ENCODE measurements at regions not wholly inside any gene's neighbourhood (a gene's known extent, or its start where the extent isn't known, plus 50 kb on each side); places are given as distances from the start of the nearest gene placed in this dataset.

DNA sequence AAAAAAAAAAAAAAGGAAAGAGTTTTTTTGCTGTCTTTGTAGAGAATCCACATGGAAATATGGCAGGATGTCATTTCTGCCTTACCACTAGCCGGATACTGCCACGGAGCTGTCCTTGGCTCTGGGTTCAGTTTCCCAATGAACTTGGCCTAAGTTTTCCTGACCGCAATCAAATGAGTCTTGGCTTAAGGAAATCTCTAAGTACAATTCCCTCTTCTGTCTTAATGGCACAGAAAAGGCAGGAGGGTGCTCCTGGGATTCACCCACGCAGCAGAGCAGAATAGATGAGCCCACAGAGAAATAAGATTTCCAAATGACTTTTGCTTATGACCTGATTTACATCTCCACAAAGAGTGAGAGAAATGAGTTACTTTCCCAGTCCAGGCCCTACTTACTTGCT is 284.0 kb upstream of the VLDLR start:
- no peaks in the 10 kb centered on the region for H3K4me1 ChIP-seq (ENCODE audit: control insufficient read depth, insufficient read depth, low read length, unreplicated experiment)
- H3K79me2 ChIP-seq (ENCODE audit: control insufficient read depth, insufficient read depth, low read length, unreplicated experiment), result no peaks in the 10 kb centered on the region
- no peak overlapping the region for H3K27ac ChIP-seq (ENCODE audit: low read depth, low read length)
- no peak overlapping the region for H3K4me3 ChIP-seq (ENCODE audit: low read depth, low read length)
- H2AFZ ChIP-seq (ENCODE audit: low read length, unreplicated experiment), result no peak overlapping the region
- no peaks in the 10 kb centered on the region for H3K36me3 ChIP-seq (ENCODE audit: insufficient read depth, low read length)
- H3K27me3 ChIP-seq (ENCODE audit: insufficient read depth, low read length), result no peaks in the 10 kb centered on the region

GRCh38 chr9:2338777-2339365 is 282.7 kb upstream of the VLDLR start:
- Histone ChIP-seq H3K79me2 (ENCODE audit: control insufficient read depth, insufficient read depth, low read length, unreplicated experiment) (no peaks in the 10 kb centered on the region), H3K27me3 (ENCODE audit: insufficient read depth, low read length) (no peaks in the 10 kb centered on the region), H3K4me1 (ENCODE audit: control insufficient read depth, insufficient read depth, low read length, unreplicated experiment) (no peaks in the 10 kb centered on the region), H2AFZ (ENCODE audit: low read length, unreplicated experiment) (no peak overlapping the region), H3K27ac (ENCODE audit: low read depth, low read length) (no peak overlapping the region), H3K36me3 (ENCODE audit: insufficient read depth, low read length) (no peaks in the 10 kb centered on the region), H3K4me3 (ENCODE audit: low read depth, low read length) (no peak overlapping the region)

GRCh38 chr9:2339416-2339815 is 282.2 kb upstream of the VLDLR start:
- Histone ChIP-seq H3K27me3 (ENCODE audit: insufficient read depth, low read length) (no peaks in the 10 kb centered on the region), H2AFZ (ENCODE audit: low read length, unreplicated experiment) (no peak overlapping the region), H3K4me1 (ENCODE audit: control insufficient read depth, insufficient read depth, low read length, unreplicated experiment) (no peaks in the 10 kb centered on the region), H3K4me3 (ENCODE audit: low read depth, low read length) (no peak overlapping the region), H3K27ac (ENCODE audit: low read depth, low read length) (no peak overlapping the region), H3K79me2 (ENCODE audit: control insufficient read depth, insufficient read depth, low read length, unreplicated experiment) (no peaks in the 10 kb centered on the region), H3K36me3 (ENCODE audit: insufficient read depth, low read length) (no peaks in the 10 kb centered on the region)

DNA sequence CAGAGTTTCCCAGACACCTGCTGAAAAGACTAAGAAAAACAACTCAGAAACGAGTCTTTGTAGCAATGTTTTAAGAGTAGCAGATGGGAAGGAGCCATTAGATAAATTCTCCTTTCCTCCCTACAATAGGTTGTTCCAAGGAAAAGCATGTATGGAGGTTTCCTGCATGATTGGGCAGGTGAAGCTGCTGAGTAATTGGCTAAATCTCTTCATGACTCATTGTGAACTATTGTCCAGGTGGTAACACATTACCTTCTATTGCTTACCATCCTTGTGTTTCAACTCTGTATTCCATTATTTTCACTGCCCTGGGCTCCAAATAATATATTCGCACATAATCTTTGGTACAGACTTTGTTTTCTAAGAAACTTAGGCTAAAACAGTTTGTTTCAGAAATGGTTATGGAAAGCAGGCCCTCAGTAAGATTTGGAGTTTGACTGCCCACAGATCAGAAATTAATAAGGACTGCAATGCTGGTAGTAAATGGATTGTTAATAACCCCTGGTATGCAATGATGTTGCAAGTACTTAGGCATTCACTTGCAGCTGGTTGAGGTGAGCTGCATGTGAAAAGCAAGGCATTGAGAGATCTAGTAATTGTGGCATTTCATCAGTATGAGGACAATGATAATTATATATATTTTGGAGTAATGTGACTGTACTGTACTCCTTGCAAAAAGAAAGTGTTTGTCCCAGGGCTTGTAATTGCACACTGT is 281.4 kb upstream of the VLDLR start:
- Histone ChIP-seq H3K36me3 (ENCODE audit: insufficient read depth, low read length) (no peaks in the 10 kb centered on the region), H3K27ac (ENCODE audit: low read depth, low read length) (no peak overlapping the region), H2AFZ (ENCODE audit: low read length, unreplicated experiment) (no peak overlapping the region), H3K4me3 (ENCODE audit: low read depth, low read length) (no peak overlapping the region), H3K79me2 (ENCODE audit: control insufficient read depth, insufficient read depth, low read length, unreplicated experiment) (no peaks in the 10 kb centered on the region), H3K27me3 (ENCODE audit: insufficient read depth, low read length) (no peaks in the 10 kb centered on the region), H3K4me1 (ENCODE audit: control insufficient read depth, insufficient read depth, low read length, unreplicated experiment) (no peaks in the 10 kb centered on the region)

- Histone ChIP-seq H3K27me3 (ENCODE audit: insufficient read depth, low read length) (no peaks in the 10 kb centered on the region), H3K4me3 (ENCODE audit: low read depth, low read length) (no peak overlapping the region), H3K4me1 (ENCODE audit: control insufficient read depth, insufficient read depth, low read length, unreplicated experiment) (no peaks in the 10 kb centered on the region), H3K36me3 (ENCODE audit: insufficient read depth, low read length) (no peaks in the 10 kb centered on the region), H3K79me2 (ENCODE audit: control insufficient read depth, insufficient read depth, low read length, unreplicated experiment) (no peaks in the 10 kb centered on the region), H2AFZ (ENCODE audit: low read length, unreplicated experiment) (no peak overlapping the region), H3K27ac (ENCODE audit: low read depth, low read length) (no peak overlapping the region)
These were observed 280.5 kb upstream of the VLDLR start for GRCh38 chr9:2341126-2341525.

GRCh38 chr9:2341956-2342355 is 279.6 kb upstream of the VLDLR start:
- H3K27me3 ChIP-seq (ENCODE audit: insufficient read depth, low read length), result no peaks in the 10 kb centered on the region
- no peak overlapping the region for H3K4me3 ChIP-seq (ENCODE audit: low read depth, low read length)
- no peak overlapping the region for H2AFZ ChIP-seq (ENCODE audit: low read length, unreplicated experiment)
- H3K4me1 ChIP-seq (ENCODE audit: control insufficient read depth, insufficient read depth, low read length, unreplicated experiment), result no peaks in the 10 kb centered on the region
- no peak overlapping the region for H3K27ac ChIP-seq (ENCODE audit: low read depth, low read length)
- no peaks in the 10 kb centered on the region for H3K36me3 ChIP-seq (ENCODE audit: insufficient read depth, low read length)
- no peaks in the 10 kb centered on the region for H3K79me2 ChIP-seq (ENCODE audit: control insufficient read depth, insufficient read depth, low read length, unreplicated experiment)

DNA sequence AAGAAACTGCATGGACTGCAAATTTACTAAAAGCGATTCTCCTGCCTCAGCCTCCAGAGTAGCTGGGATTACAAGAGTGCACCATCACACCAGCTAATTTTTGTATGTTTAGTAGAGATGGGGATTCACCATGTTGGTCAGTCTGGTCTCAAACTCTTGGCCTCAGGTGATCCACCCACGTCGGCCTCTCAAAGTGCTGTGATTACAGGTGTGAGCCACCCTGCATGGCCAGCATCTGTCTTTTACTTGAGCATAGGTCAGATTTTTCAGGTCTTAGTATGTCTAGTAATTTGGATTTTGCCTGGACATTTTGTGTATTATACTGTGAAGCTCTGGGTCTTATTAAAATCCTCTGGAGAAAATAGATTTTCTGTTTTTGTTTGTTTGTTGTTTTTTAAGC is 277.8 kb upstream of the VLDLR start:
- Histone ChIP-seq H3K4me1 (ENCODE audit: control insufficient read depth, insufficient read depth, low read length, unreplicated experiment) (no peaks in the 10 kb centered on the region), H3K4me3 (ENCODE audit: low read depth, low read length) (no peak overlapping the region)

GRCh38 chr9:2344436-2344835 is 277.2 kb upstream of the VLDLR start:
- no peaks in the 10 kb centered on the region for H3K79me2 ChIP-seq (ENCODE audit: control insufficient read depth, insufficient read depth, low read length, unreplicated experiment)
- no peak overlapping the region for H2AFZ ChIP-seq (ENCODE audit: low read length, unreplicated experiment)
- no peak overlapping the region for H3K4me3 ChIP-seq (ENCODE audit: low read depth, low read length)
- H3K27ac ChIP-seq (ENCODE audit: low read depth, low read length), result no peak overlapping the region
- no peaks in the 10 kb centered on the region for H3K36me3 ChIP-seq (ENCODE audit: insufficient read depth, low read length)
- H3K4me1 ChIP-seq (ENCODE audit: control insufficient read depth, insufficient read depth, low read length, unreplicated experiment), result no peaks in the 10 kb centered on the region
- no peaks in the 10 kb centered on the region for H3K27me3 ChIP-seq (ENCODE audit: insufficient read depth, low read length)

More for the DNA sequence above, 277.8 kb upstream of the VLDLR start:
- H3K27me3 ChIP-seq (ENCODE audit: insufficient read depth, low read length), result no peaks in the 10 kb centered on the region
- no peak overlapping the region for H3K27ac ChIP-seq (ENCODE audit: low read depth, low read length)
- no peaks in the 10 kb centered on the region for H3K79me2 ChIP-seq (ENCODE audit: control insufficient read depth, insufficient read depth, low read length, unreplicated experiment)
- H2AFZ ChIP-seq (ENCODE audit: low read length, unreplicated experiment), result no peak overlapping the region
- H3K36me3 ChIP-seq (ENCODE audit: insufficient read depth, low read length), result no peaks in the 10 kb centered on the region

GRCh38 chr9:2345013-2345412 is 276.6 kb upstream of the VLDLR start:
- H3K27ac ChIP-seq (ENCODE audit: low read depth, low read length), result no peak overlapping the region
- no peaks in the 10 kb centered on the region for H3K36me3 ChIP-seq (ENCODE audit: insufficient read depth, low read length)
- H3K79me2 ChIP-seq (ENCODE audit: control insufficient read depth, insufficient read depth, low read length, unreplicated experiment), result no peaks in the 10 kb centered on the region
- no peaks in the 10 kb centered on the region for H3K27me3 ChIP-seq (ENCODE audit: insufficient read depth, low read length)
- no peak overlapping the region for H3K4me3 ChIP-seq (ENCODE audit: low read depth, low read length)
- no peaks in the 10 kb centered on the region for H3K4me1 ChIP-seq (ENCODE audit: control insufficient read depth, insufficient read depth, low read length, unreplicated experiment)
- H2AFZ ChIP-seq (ENCODE audit: low read length, unreplicated experiment), result no peak overlapping the region

- Histone ChIP-seq H3K79me2 (ENCODE audit: control insufficient read depth, insufficient read depth, low read length, unreplicated experiment) (no peaks in the 10 kb centered on the region), H3K4me1 (ENCODE audit: control insufficient read depth, insufficient read depth, low read length, unreplicated experiment) (no peaks in the 10 kb centered on the region), H3K4me3 (ENCODE audit: low read depth, low read length) (no peak overlapping the region), H2AFZ (ENCODE audit: low read length, unreplicated experiment) (no peak overlapping the region), H3K27ac (ENCODE audit: low read depth, low read length) (no peak overlapping the region), H3K27me3 (ENCODE audit: insufficient read depth, low read length) (no peaks in the 10 kb centered on the region), H3K36me3 (ENCODE audit: insufficient read depth, low read length) (no peaks in the 10 kb centered on the region)
These were observed 275.2 kb upstream of the VLDLR start for GRCh38 chr9:2346277-2346913.

GRCh38 chr9:2351324-2351723 is 270.3 kb upstream of the VLDLR start:
- H2AFZ ChIP-seq (ENCODE audit: low read length, unreplicated experiment), result no peak overlapping the region
- H3K27ac ChIP-seq (ENCODE audit: low read depth, low read length), result no peak overlapping the region
- no peaks in the 10 kb centered on the region for H3K27me3 ChIP-seq (ENCODE audit: insufficient read depth, low read length)
- no peaks in the 10 kb centered on the region for H3K4me1 ChIP-seq (ENCODE audit: control insufficient read depth, insufficient read depth, low read length, unreplicated experiment)
- H3K4me3 ChIP-seq (ENCODE audit: low read depth, low read length), result no peak overlapping the region
- no peaks in the 10 kb centered on the region for H3K36me3 ChIP-seq (ENCODE audit: insufficient read depth, low read length)
- H3K79me2 ChIP-seq (ENCODE audit: control insufficient read depth, insufficient read depth, low read length, unreplicated experiment), result no peaks in the 10 kb centered on the region

Measured in ACC112 (cell line).